ENCODE measurements at regions not wholly inside any gene's neighbourhood (a gene's known extent, or its start where the extent isn't known, plus 50 kb on each side); places are given as distances from the start of the nearest gene placed in this dataset.

GRCh38 chr5:63128761-63129160 is 550.1 kb downstream of the LRRC70 start:
- Mint-ChIP-seq H3K27ac (no peak overlapping the region), H3K27me3 (ENCODE audit: insufficient read depth) (peaks cover 2% of the 10 kb centered on the region), H3K9me3 (no peaks in the 10 kb centered on the region), H3K4me1 (ENCODE audit: low read depth) (no peaks in the 10 kb centered on the region), H3K36me3 (ENCODE audit: low read depth) (no peaks in the 10 kb centered on the region), H3K4me3 (no peak overlapping the region)
- intact Hi-C loops (cut with micrococcal nuclease), result no loop called here
- DNase-seq (ENCODE audit: low spot score), result no peak

DNA sequence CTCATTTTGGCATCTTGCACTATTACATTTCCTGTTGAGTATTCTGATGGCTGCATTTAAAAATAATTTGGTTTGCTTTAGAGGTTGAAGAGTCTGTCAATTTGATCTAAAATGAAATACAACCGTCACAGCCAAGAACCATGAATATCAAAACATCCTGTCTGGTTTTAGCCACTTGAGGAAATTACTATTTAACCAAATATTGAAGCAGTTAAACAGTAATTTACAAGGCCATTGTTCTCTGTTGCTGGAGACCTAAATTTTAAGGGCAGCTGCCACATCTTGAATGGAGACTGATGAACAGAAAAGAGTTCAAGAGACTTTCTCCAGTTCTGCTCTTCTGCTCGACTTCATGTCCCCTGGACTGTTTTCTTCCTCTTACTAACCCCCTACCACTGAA is 549.4 kb downstream of the LRRC70 start:
- no peak for DNase-seq (ENCODE audit: low spot score)
- intact Hi-C loops (cut with micrococcal nuclease), result no loop called here
- H3K27me3 Mint-ChIP-seq (ENCODE audit: insufficient read depth), result peaks cover 2% of the 10 kb centered on the region
- H3K4me3 Mint-ChIP-seq, result no peak overlapping the region
- no peaks in the 10 kb centered on the region for H3K4me1 Mint-ChIP-seq (ENCODE audit: low read depth)
- no peak overlapping the region for H3K27ac Mint-ChIP-seq
- no peaks in the 10 kb centered on the region for H3K9me3 Mint-ChIP-seq
- no peaks in the 10 kb centered on the region for H3K36me3 Mint-ChIP-seq (ENCODE audit: low read depth)

- H3K9me3 Mint-ChIP-seq, result no peaks in the 10 kb centered on the region
- intact Hi-C loops (cut with micrococcal nuclease), result no loop called here
- H3K36me3 Mint-ChIP-seq (ENCODE audit: low read depth), result no peaks in the 10 kb centered on the region
Measured at GRCh38 chr5:63127054-63127453, 548.4 kb downstream of the LRRC70 start.

DNA sequence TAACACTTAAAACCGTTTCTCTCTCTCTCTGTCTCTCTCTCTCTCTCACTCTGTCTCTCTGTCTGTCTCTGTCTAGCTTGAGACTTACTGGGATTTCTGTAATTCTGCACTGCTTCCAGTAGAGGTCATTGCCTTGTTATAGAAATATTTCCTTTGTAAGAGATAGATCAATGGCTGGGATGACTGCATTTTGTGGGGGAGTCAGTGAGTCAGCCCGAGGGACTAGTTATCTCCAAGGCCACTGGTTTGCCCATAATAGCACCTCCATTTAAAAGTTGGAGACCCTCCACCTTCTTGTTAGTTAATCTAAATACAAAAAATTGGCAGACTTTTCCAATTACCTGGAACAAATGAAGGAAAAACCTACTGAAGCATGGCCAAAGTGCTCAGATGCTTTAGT is 547.2 kb downstream of the LRRC70 start:
- Mint-ChIP-seq H3K9me3 (no peaks in the 10 kb centered on the region), H3K4me3 (no peak overlapping the region), H3K27ac (no peak overlapping the region), H3K36me3 (ENCODE audit: low read depth) (no peaks in the 10 kb centered on the region), H3K4me1 (ENCODE audit: low read depth) (no peaks in the 10 kb centered on the region), H3K27me3 (ENCODE audit: insufficient read depth) (peaks cover 2% of the 10 kb centered on the region)
- DNase-seq (ENCODE audit: low spot score), result no peak
- intact Hi-C loops (cut with micrococcal nuclease), result no loop called here

More at GRCh38 chr5:63127054-63127453, 548.4 kb downstream of the LRRC70 start:
- Mint-ChIP-seq H3K4me1 (ENCODE audit: low read depth) (no peaks in the 10 kb centered on the region), H3K4me3 (no peak overlapping the region), H3K27me3 (ENCODE audit: insufficient read depth) (peaks cover 2% of the 10 kb centered on the region), H3K27ac (no peak overlapping the region)
- DNase-seq (ENCODE audit: low spot score), result no peak

- no peak overlapping the region for H3K4me3 Mint-ChIP-seq
- H3K27ac Mint-ChIP-seq, result no peak overlapping the region
- H3K9me3 Mint-ChIP-seq, result no peaks in the 10 kb centered on the region
- no peak for DNase-seq (ENCODE audit: low spot score)
- peaks cover 2% of the 10 kb centered on the region for H3K27me3 Mint-ChIP-seq (ENCODE audit: insufficient read depth)
- no peaks in the 10 kb centered on the region for H3K36me3 Mint-ChIP-seq (ENCODE audit: low read depth)
- intact Hi-C loops (cut with micrococcal nuclease), result no loop called here
- H3K4me1 Mint-ChIP-seq (ENCODE audit: low read depth), result no peaks in the 10 kb centered on the region
Measured at GRCh38 chr5:63125392-63125791, 546.8 kb downstream of the LRRC70 start.

DNA sequence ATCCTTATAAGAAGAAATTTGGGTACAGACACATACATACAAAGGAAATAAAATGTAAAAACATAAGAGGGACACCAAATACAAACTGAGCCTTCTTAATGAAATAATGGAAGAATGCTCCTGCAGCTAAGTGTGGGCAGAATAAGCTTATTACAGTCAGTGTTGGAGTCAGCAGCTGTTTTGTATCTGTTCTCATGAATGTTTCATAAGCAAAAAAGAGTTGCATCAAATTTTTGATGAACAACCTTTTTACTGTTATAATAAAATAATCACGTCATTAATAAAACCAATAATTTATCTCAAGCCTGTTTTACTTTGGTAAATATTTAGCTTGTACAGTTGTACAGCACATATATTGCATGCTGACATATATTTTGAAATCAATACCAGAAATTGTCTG is 545.6 kb downstream of the LRRC70 start:
- DNase-seq (ENCODE audit: low spot score), result no peak
- Mint-ChIP-seq H3K27me3 (ENCODE audit: insufficient read depth) (peaks cover 2% of the 10 kb centered on the region), H3K27ac (no peak overlapping the region), H3K9me3 (no peaks in the 10 kb centered on the region), H3K36me3 (ENCODE audit: low read depth) (no peaks in the 10 kb centered on the region), H3K4me3 (no peak overlapping the region), H3K4me1 (ENCODE audit: low read depth) (no peaks in the 10 kb centered on the region)
- intact Hi-C loops (cut with micrococcal nuclease), result no loop called here

GRCh38 chr5:63121471-63121870 is 542.9 kb downstream of the LRRC70 start:
- Mint-ChIP-seq H3K9me3 (no peaks in the 10 kb centered on the region), H3K27ac (no peak overlapping the region), H3K4me3 (no peak overlapping the region)

DNA sequence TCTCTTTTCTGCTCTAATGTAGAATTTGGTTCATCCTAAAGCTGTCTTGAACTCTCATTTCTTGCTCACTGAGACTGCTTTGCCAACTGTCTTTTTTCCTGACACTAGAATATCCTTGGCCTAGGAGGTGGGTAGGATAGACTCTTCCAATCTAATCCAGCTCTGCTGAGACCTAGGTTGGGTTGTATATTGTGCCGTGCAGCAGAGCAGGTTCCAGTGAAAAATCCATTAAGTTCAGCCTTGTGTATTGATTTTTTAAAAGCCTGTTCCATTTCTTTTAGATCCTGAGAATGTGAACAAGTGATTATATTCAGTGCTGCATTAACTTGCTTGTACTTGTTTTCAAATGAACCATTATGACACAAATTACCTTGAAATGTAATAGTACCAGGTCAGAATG is 539.6 kb downstream of the LRRC70 start:
- H3K27me3 Mint-ChIP-seq (ENCODE audit: insufficient read depth), result no peaks in the 10 kb centered on the region

More at GRCh38 chr5:63121471-63121870, 542.9 kb downstream of the LRRC70 start:
- Mint-ChIP-seq H3K27me3 (ENCODE audit: insufficient read depth) (peaks cover 2% of the 10 kb centered on the region), H3K36me3 (ENCODE audit: low read depth) (no peaks in the 10 kb centered on the region), H3K4me1 (ENCODE audit: low read depth) (no peaks in the 10 kb centered on the region)
- DNase-seq (ENCODE audit: low spot score), result no peak
- intact Hi-C loops (cut with micrococcal nuclease), result no loop called here

DNA sequence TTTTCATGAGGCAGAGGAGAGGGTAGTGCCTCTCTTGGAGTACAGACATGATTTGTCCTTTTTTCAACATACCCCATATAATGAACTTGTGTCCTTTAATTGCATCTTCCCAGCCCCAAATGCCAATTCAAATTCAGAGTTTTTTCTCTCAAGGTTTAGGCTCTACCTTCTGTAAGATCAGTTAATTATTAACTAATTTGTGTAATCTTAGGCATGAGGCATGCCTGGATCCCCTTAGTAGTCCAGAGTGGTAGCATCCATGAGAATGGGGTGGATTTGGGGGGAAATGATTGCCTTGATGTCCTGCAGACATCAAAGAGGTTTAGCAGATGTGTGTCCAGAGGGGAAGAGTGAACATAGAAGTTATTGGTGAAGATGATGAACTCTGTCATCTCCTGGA is 533.3 kb downstream of the LRRC70 start:
- H3K9me3 Mint-ChIP-seq, result no peaks in the 10 kb centered on the region

More for the DNA sequence above, 539.6 kb downstream of the LRRC70 start:
- no peak for DNase-seq (ENCODE audit: low spot score)
- Mint-ChIP-seq H3K9me3 (no peaks in the 10 kb centered on the region), H3K4me3 (no peak overlapping the region), H3K36me3 (ENCODE audit: low read depth) (no peaks in the 10 kb centered on the region), H3K4me1 (ENCODE audit: low read depth) (no peaks in the 10 kb centered on the region), H3K27ac (no peak overlapping the region)
- intact Hi-C loops (cut with micrococcal nuclease), result no loop called here

GRCh38 chr5:63101870-63102269 is 523.3 kb downstream of the LRRC70 start:
- H3K27ac Mint-ChIP-seq, result no peak overlapping the region

More for the DNA sequence above, 533.3 kb downstream of the LRRC70 start:
- intact Hi-C loops (cut with micrococcal nuclease), result no loop called here
- Mint-ChIP-seq H3K4me1 (ENCODE audit: low read depth) (no peaks in the 10 kb centered on the region), H3K4me3 (no peak overlapping the region), H3K27ac (no peak overlapping the region), H3K27me3 (ENCODE audit: insufficient read depth) (no peaks in the 10 kb centered on the region), H3K36me3 (ENCODE audit: low read depth) (no peaks in the 10 kb centered on the region)
- DNase-seq (ENCODE audit: low spot score), result no peak

DNA sequence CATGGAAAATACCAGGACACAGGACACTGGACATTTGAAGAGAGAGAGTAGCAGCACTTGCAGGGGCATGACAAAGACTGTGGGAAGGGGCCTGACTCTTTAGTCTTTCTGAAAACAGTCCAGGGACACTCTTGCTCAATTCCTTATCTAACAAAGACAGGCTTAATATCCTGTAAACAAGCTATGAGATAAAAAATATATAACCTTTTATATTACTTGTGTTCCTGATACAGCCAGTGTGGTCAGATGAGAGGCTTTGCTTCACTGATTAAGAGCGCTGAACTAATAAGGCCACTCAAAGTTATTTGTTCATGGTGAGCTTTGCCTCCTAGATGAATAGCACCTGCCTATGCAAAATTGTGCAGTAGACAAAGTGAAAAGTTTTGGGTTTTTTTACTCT is 518.7 kb downstream of the LRRC70 start:
- DNase-seq (ENCODE audit: low spot score), result no peak
- intact Hi-C loops (cut with micrococcal nuclease), result no loop called here
- H3K27me3 Mint-ChIP-seq (ENCODE audit: insufficient read depth), result peaks cover 2% of the 10 kb centered on the region
- H3K9me3 Mint-ChIP-seq, result no peaks in the 10 kb centered on the region
- H3K36me3 Mint-ChIP-seq (ENCODE audit: low read depth), result no peaks in the 10 kb centered on the region
- no peaks in the 10 kb centered on the region for H3K4me1 Mint-ChIP-seq (ENCODE audit: low read depth)
- no peak overlapping the region for H3K4me3 Mint-ChIP-seq
- no peak overlapping the region for H3K27ac Mint-ChIP-seq

More at GRCh38 chr5:63101870-63102269, 523.3 kb downstream of the LRRC70 start:
- Mint-ChIP-seq H3K27me3 (ENCODE audit: insufficient read depth) (no peaks in the 10 kb centered on the region), H3K9me3 (no peaks in the 10 kb centered on the region), H3K4me1 (ENCODE audit: low read depth) (no peaks in the 10 kb centered on the region), H3K4me3 (no peak overlapping the region), H3K36me3 (ENCODE audit: low read depth) (no peaks in the 10 kb centered on the region)
- intact Hi-C loops (cut with micrococcal nuclease), result no loop called here
- DNase-seq (ENCODE audit: low spot score), result no peak

DNA sequence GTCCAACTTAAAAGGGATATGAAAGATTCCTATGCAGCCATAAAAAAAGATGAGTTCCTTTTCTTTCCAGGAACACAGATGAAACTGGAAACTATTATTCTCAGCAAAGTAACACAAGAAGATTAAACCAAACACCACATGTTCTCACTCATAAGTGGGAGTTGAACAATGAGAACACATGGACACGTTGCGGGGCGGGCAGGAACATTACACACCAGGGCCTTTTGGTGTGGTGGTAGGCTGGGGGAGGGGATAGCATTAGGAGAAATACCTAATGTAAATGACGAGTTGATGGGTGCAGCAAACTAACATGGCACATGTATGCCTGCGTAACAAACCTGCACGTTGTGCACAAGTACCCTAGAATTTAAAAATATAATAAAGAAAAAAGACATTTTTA is 516.1 kb downstream of the LRRC70 start:
- Mint-ChIP-seq H3K27me3 (ENCODE audit: insufficient read depth) (peaks cover 2% of the 10 kb centered on the region), H3K27ac (no peak overlapping the region), H3K36me3 (ENCODE audit: low read depth) (no peaks in the 10 kb centered on the region)

GRCh38 chr5:63089147-63089546 is 510.5 kb downstream of the LRRC70 start:
- intact Hi-C loops (cut with micrococcal nuclease), result no loop called here
- H3K4me3 Mint-ChIP-seq, result no peak overlapping the region

More for the DNA sequence above, 516.1 kb downstream of the LRRC70 start:
- Mint-ChIP-seq H3K9me3 (no peaks in the 10 kb centered on the region), H3K4me1 (ENCODE audit: low read depth) (no peaks in the 10 kb centered on the region), H3K4me3 (no peak overlapping the region)
- DNase-seq (ENCODE audit: low spot score), result no peak
- intact Hi-C loops (cut with micrococcal nuclease), result no loop called here

GRCh38 chr5:63085561-63085960 is 506.9 kb downstream of the LRRC70 start:
- H3K36me3 Mint-ChIP-seq (ENCODE audit: low read depth), result no peaks in the 10 kb centered on the region
- no peak overlapping the region for H3K4me3 Mint-ChIP-seq
- no peak overlapping the region for H3K27ac Mint-ChIP-seq
- H3K27me3 Mint-ChIP-seq (ENCODE audit: insufficient read depth), result no peaks in the 10 kb centered on the region
- no peaks in the 10 kb centered on the region for H3K4me1 Mint-ChIP-seq (ENCODE audit: low read depth)
- intact Hi-C loops (cut with micrococcal nuclease), result no loop called here
- DNase-seq (ENCODE audit: low spot score), result no peak
- peaks cover 4% of the 10 kb centered on the region for H3K9me3 Mint-ChIP-seq

More at GRCh38 chr5:63089147-63089546, 510.5 kb downstream of the LRRC70 start:
- H3K27ac Mint-ChIP-seq, result no peak overlapping the region
- no peaks in the 10 kb centered on the region for H3K4me1 Mint-ChIP-seq (ENCODE audit: low read depth)
- no peaks in the 10 kb centered on the region for H3K36me3 Mint-ChIP-seq (ENCODE audit: low read depth)
- H3K9me3 Mint-ChIP-seq, result peaks cover 4% of the 10 kb centered on the region
- H3K27me3 Mint-ChIP-seq (ENCODE audit: insufficient read depth), result no peaks in the 10 kb centered on the region
- DNase-seq (ENCODE audit: low spot score), result no peak
